H9 (cell line): ENCODE measurements at regions not wholly inside any gene's neighbourhood (a gene's known extent, or its start where the extent isn't known, plus 50 kb on each side); places are given as distances from the start of the nearest gene placed in this dataset.

Experiments
- DNase-seq: peaks from one replicate; pipeline ENCODE4 v3.0.0-alpha.2; 2017
- H2AFZ ChIP-seq: one replicate; pipeline ENCODE4 v1.6.1; 2013; ENCODE audit warnings: mild to moderate bottlenecking, low read length, control low read depth, moderate library complexity
- H2AK5ac ChIP-seq: 2 replicates; pipeline ENCODE4 v1.6.1; 2013; ENCODE audit warnings: low read length, control low read depth, mixed read lengths; ENCODE audit not compliant: insufficient read length
- H2BK120ac ChIP-seq: one replicate; pipeline ENCODE4 v1.6.1; 2013; ENCODE audit warnings: low read depth, mild to moderate bottlenecking, low read length, control low read depth, inconsistent platforms; ENCODE audit not compliant: poor library complexity, severe bottlenecking
- H2BK12ac ChIP-seq: 2 replicates; pipeline ENCODE4 v1.6.1; 2013; ENCODE audit warnings: low read length, control low read depth, mixed read lengths, low read depth; ENCODE audit not compliant: insufficient read length
- H2BK15ac ChIP-seq: 2 replicates; pipeline ENCODE4 v1.6.1; 2013; ENCODE audit warnings: low read depth, low read length, control low read depth
- H2BK20ac ChIP-seq: one replicate; pipeline ENCODE4 v1.6.1; 2013; ENCODE audit warnings: low read depth, mild to moderate bottlenecking, low read length, control low read depth, inconsistent platforms; ENCODE audit not compliant: poor library complexity, severe bottlenecking
- H2BK5ac ChIP-seq: 2 replicates; pipeline ENCODE4 v1.6.1; 2013; ENCODE audit warnings: low read length, control low read depth, mixed read lengths; ENCODE audit not compliant: insufficient read length
- H3K14ac ChIP-seq: 2 replicates; pipeline ENCODE4 v1.6.1; 2013; ENCODE audit warnings: low read length, control low read depth; ENCODE audit not compliant: insufficient read depth
- H3K18ac ChIP-seq: 2 replicates; pipeline ENCODE4 v1.6.1; 2013; ENCODE audit warnings: low read depth, mild to moderate bottlenecking, mixed read lengths, low read length, control low read depth; ENCODE audit not compliant: insufficient read length
- H3K23ac ChIP-seq: 2 replicates; pipeline ENCODE4 v1.6.1; 2013; ENCODE audit warnings: low read length, control low read depth, mixed read lengths, low read depth; ENCODE audit not compliant: insufficient read length
- H3K23me2 ChIP-seq: 2 replicates; pipeline ENCODE4 v1.6.1; 2013; ENCODE audit warnings: low read depth, mild to moderate bottlenecking, mixed read lengths, low read length, control low read depth; ENCODE audit not compliant: insufficient read length, poor library complexity, severe bottlenecking
- H3K27ac ChIP-seq: 2 replicates; pipeline ENCODE4 v1.5.1; 2013; ENCODE audit warnings: low read length, control low read depth, mixed read lengths, low read depth; ENCODE audit not compliant: insufficient read length
- H3K27me3 ChIP-seq: 2 replicates; pipeline ENCODE4 v1.6.1; 2013; ENCODE audit warnings: low read length, control low read depth, inconsistent platforms; ENCODE audit not compliant: insufficient read depth
- H3K4ac ChIP-seq: 2 replicates; pipeline ENCODE4 v1.6.1; 2013; ENCODE audit warnings: low read depth, mild to moderate bottlenecking, control low read depth, inconsistent platforms, low read length, moderate library complexity
- H3K4me1 ChIP-seq: 2 replicates; pipeline ENCODE4 v1.6.1; 2013; ENCODE audit warnings: low read length, control low read depth, inconsistent platforms; ENCODE audit not compliant: insufficient read depth
- H3K4me2 ChIP-seq: 2 replicates; pipeline ENCODE4 v1.6.1; 2013; ENCODE audit warnings: low read length, control low read depth, mixed read lengths; ENCODE audit not compliant: insufficient read length, insufficient read depth
- H3K56ac ChIP-seq: 2 replicates; pipeline ENCODE4 v1.6.1; 2013; ENCODE audit warnings: low read depth, mild to moderate bottlenecking, mixed read lengths, low read length, control low read depth; ENCODE audit not compliant: insufficient read length
- H3K79me1 ChIP-seq: 2 replicates; pipeline ENCODE4 v1.6.1; 2013; ENCODE audit warnings: low read depth, mild to moderate bottlenecking, moderate library complexity, low read length, control low read depth, inconsistent platforms; ENCODE audit not compliant: insufficient read depth, poor library complexity, severe bottlenecking
- H3K79me2 ChIP-seq: 2 replicates; pipeline ENCODE4 v1.6.1; 2013; ENCODE audit warnings: low read length, control low read depth, inconsistent platforms; ENCODE audit not compliant: insufficient read depth
- H3K9ac ChIP-seq: 2 replicates; pipeline ENCODE4 v1.6.1; 2013; ENCODE audit warnings: low read length, control low read depth, mixed read lengths; ENCODE audit not compliant: insufficient read length; ENCODE audit errors: extremely low read depth
- H3K9me3 ChIP-seq: one replicate; pipeline ENCODE4 v1.6.1; 2013; ENCODE audit warnings: low read depth, low read length, inconsistent platforms; ENCODE audit not compliant: control insufficient read depth
- H3T11ph ChIP-seq: one replicate; pipeline ENCODE4 v1.6.1; 2013; ENCODE audit warnings: mild to moderate bottlenecking, low read length, control low read depth, inconsistent platforms
- H4K20me1 ChIP-seq: one replicate; pipeline ENCODE4 v1.6.1; 2013; ENCODE audit not compliant: control insufficient read depth, insufficient read length, insufficient read depth
- H4K5ac ChIP-seq: 2 replicates; pipeline ENCODE4 v1.6.1; 2013; ENCODE audit warnings: low read depth, mild to moderate bottlenecking, mixed read lengths, low read length, control low read depth; ENCODE audit not compliant: insufficient read length
- H4K8ac ChIP-seq: replicated peaks from 2 replicates; pipeline ENCODE4 v1.6.1; 2013; ENCODE audit warnings: low read length, control low read depth, mixed read lengths, low read depth; ENCODE audit not compliant: insufficient read length
- H4K91ac ChIP-seq: 2 replicates; pipeline ENCODE4 v1.6.1; 2013; ENCODE audit warnings: low read depth, mild to moderate bottlenecking, moderate library complexity, mixed read lengths, low read length, control low read depth; ENCODE audit not compliant: insufficient read length
- H3K27ac Mint-ChIP-seq, 3 experiments: 2 replicates in 2 of 3; 3 replicates in 1 of 3; pipeline ENCODE4 v1.8.0; 2020 to 2021; ENCODE audit warnings: mixed read lengths in 3 of 3, mild to moderate bottlenecking in 1 of 3, moderate library complexity in 1 of 3
- H3K27me3 Mint-ChIP-seq: 2 replicates; pipeline ENCODE4 v1.8.0; 2021; ENCODE audit warnings: low read depth, mild to moderate bottlenecking, moderate library complexity, mixed read lengths
- H3K36me3 Mint-ChIP-seq, 3 experiments: 2 replicates in 2 of 3; 3 replicates in 1 of 3; pipeline ENCODE4 v1.8.0; 2020 to 2021; ENCODE audit warnings: low read depth in 3 of 3, mixed read lengths in 3 of 3; ENCODE audit not compliant: insufficient read depth in 1 of 3
- H3K4me1 Mint-ChIP-seq, 2 experiments: 2 replicates each; pipeline ENCODE4 v1.8.0; 2020; ENCODE audit warnings: mixed read lengths in 2 of 2
- H3K4me3 Mint-ChIP-seq, 2 experiments: 2 replicates in 1 of 2; 3 replicates in 1 of 2; pipeline ENCODE4 v1.8.0; 2020 to 2021; ENCODE audit warnings: mild to moderate bottlenecking in 2 of 2, mixed read lengths in 2 of 2, moderate library complexity in 1 of 2
- H3K9me3 Mint-ChIP-seq, 2 experiments: 2 replicates in 1 of 2; 3 replicates in 1 of 2; pipeline ENCODE4 v1.8.0; 2020; ENCODE audit warnings: mild to moderate bottlenecking in 2 of 2, mixed read lengths in 2 of 2, moderate library complexity in 1 of 2
- CTCF ChIP-seq: fragments of 200-600 bp; sonication (generic); conservative IDR thresholded peaks from 3 replicates; pipeline ENCODE4 v1.8.0; 2021; ENCODE audit warnings: antibody characterized with exemption, mild to moderate bottlenecking
- WGBS: extraction: QIAGEN DNeasy Blood & Tissue Kit; methylation state at CpG from one replicate; pipeline ENCODE4 v1.1.7; 2013; ENCODE audit warnings: missing lambda C conversion rate, low lambda C conversion rate, mixed read lengths; ENCODE audit not compliant: insufficient read length; ENCODE audit errors: extremely low coverage; 5-methylcytosine and 5-hydroxymethylcytosine counted together

DNA sequence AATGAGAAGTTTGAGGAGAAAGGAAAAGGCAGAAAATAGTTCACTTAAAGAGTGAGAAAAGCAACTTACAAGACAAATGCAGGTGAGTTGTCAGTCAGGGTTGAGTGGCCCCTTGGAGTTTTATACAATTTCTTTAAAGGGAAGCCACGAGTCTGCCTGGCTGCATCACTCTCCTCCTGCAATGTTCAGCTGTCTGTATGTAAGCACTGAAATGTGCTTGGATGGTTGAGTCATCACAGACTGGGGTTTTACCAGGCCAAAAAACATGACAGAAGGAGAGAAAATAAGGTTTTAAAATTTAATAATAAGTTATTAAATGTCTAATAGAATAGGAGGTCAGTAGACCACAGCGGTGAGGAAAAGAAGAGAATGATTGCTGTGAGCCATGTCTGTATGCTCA is 51.0 kb upstream of the FGF14 start:
- H2BK120ac ChIP-seq = no peak overlapping the region
- Mint-ChIP-seq H3K27ac (no peak overlapping the region), H3K36me3 (no peaks in the 10 kb centered on the region), H3K9me3 (no peaks in the 10 kb centered on the region), H3K27me3 (peaks cover 3% of the 10 kb centered on the region; the same call in 1 of the 2 replicates), H3K4me1 (0 out of 4 replicates have a peak, but pooled peaks cover 0 to 3% of the 10 kb centered on the region in 2 experiments), H3K4me3 (no peak overlapping the region)
- H4K8ac ChIP-seq = no peak overlapping the region
- no peak overlapping the region for H3K9ac ChIP-seq
- no peak overlapping the region for H3K23ac ChIP-seq
- no peak overlapping the region for H3K18ac ChIP-seq
- no peak overlapping the region for H3K27ac ChIP-seq
- H2AFZ ChIP-seq = no peak overlapping the region
- no peak overlapping the region for H2BK15ac ChIP-seq
- TF ChIP-seq CTCF = no peak
- H4K91ac ChIP-seq = no peak overlapping the region
- no peak overlapping the region for H3T11ph ChIP-seq
- H2BK5ac ChIP-seq = no peak overlapping the region
- no peak overlapping the region for H3K4ac ChIP-seq
- H3K4me1 ChIP-seq = no peaks in the 10 kb centered on the region
- no peak overlapping the region for H3K14ac ChIP-seq
- H2BK12ac ChIP-seq = no peak overlapping the region
- H3K79me1 ChIP-seq = no peaks in the 10 kb centered on the region
- no peak overlapping the region for H3K56ac ChIP-seq
- no peak overlapping the region for H2BK20ac ChIP-seq
- no peaks in the 10 kb centered on the region for H3K23me2 ChIP-seq
- no peak overlapping the region for H2AK5ac ChIP-seq
- no peak overlapping the region for H3K4me2 ChIP-seq
- no peaks in the 10 kb centered on the region for H3K9me3 ChIP-seq
- H4K5ac ChIP-seq = no peak overlapping the region
- no peaks in the 10 kb centered on the region for H3K79me2 ChIP-seq
- no peak for DNase-seq
- H3K27me3 ChIP-seq = no peaks in the 10 kb centered on the region
- H4K20me1 ChIP-seq = no peaks in the 10 kb centered on the region
- no CpG with 5 or more reads among the region's 2 CpGs for WGBS
